GM19452 (cell line): ENCODE measurements at regions not wholly inside any gene's neighbourhood (a gene's known extent, or its start where the extent isn't known, plus 50 kb on each side); places are given as distances from the start of the nearest gene placed in this dataset.

Experiments used
- ATAC-seq: cut with Tn5 transposase; IDR thresholded peaks from one replicate; pipeline ENCODE4 v1.9.1; 2021; ENCODE audit not compliant: unreplicated experiment

- peak; percentile 18 for ATAC-seq
Measured at GRCh38 chr13:40026741-40027140, 371.3 kb downstream of the COG6 start.

- ATAC-seq = no peak
Measured at GRCh38 chr13:40028446-40028845, 373.0 kb downstream of the COG6 start.

- ATAC-seq = no peak
Measured at GRCh38 chr13:40031031-40031430, 375.6 kb downstream of the COG6 start.

- ATAC-seq = no peak
Measured at GRCh38 chr13:40039061-40039460, 383.6 kb downstream of the COG6 start.

- ATAC-seq = no peak
Measured at GRCh38 chr13:40042991-40043390, 387.5 kb downstream of the COG6 start.

- ATAC-seq = no peak
Measured at GRCh38 chr13:40043764-40044163, 388.3 kb downstream of the COG6 start.

- ATAC-seq = peak; percentile 83
Measured at GRCh38 chr13:40047322-40047771, 391.9 kb downstream of the COG6 start.

- no peak for ATAC-seq
Measured at GRCh38 chr13:40048551-40048950, 393.1 kb downstream of the COG6 start.

- ATAC-seq = no peak
Measured at GRCh38 chr13:40052954-40053353, 397.5 kb downstream of the COG6 start.

- ATAC-seq = no peak
Measured at GRCh38 chr13:40053401-40053800, 397.9 kb downstream of the COG6 start.

- ATAC-seq = peak; percentile 60
Measured at GRCh38 chr13:40054422-40054821, 399.0 kb downstream of the COG6 start.

GRCh38 chr13:40056898-40057619 lies 401.6 kb downstream of the COG6 start:
- ATAC-seq = no peak

- no peak for ATAC-seq
Measured at GRCh38 chr13:40058757-40059236, 403.3 kb downstream of the COG6 start.

- no peak for ATAC-seq
Measured at GRCh38 chr13:40059540-40060232, 404.2 kb downstream of the COG6 start.

- ATAC-seq = peak; percentile 88
Measured at GRCh38 chr13:40060296-40061007, 405.0 kb downstream of the COG6 start.

GRCh38 chr13:40061466-40062450 lies 406.3 kb downstream of the COG6 start:
- no peak for ATAC-seq

GRCh38 chr13:40063278-40063698 lies 407.8 kb downstream of the COG6 start:
- no peak for ATAC-seq

- ATAC-seq = no peak
Measured at GRCh38 chr13:40063703-40064102, 408.2 kb downstream of the COG6 start.

GRCh38 chr13:40064154-40065097 lies 409.0 kb downstream of the COG6 start:
- ATAC-seq = no peak
